Body of pancreas (tissue), 4 donors: ENCODE measurements at regions not wholly inside any gene's neighbourhood (a gene's known extent, or its start where the extent isn't known, plus 50 kb on each side); places are given as distances from the start of the nearest gene placed in this dataset.

ENCODE experiments used
- POLR2A ChIP-seq, 3 donors: fragments of 450-650 bp; IDR thresholded peaks; one replicate each; pipeline ENCODE4 v1.6.1; 2016; ENCODE audit warnings: antibody characterized with exemption in 3 of 3, mild to moderate bottlenecking in 2 of 3
- TF ChIP-seq, protein P1 (sequence below), 7 experiments: fragments of 450-650 bp in 4 of 7; fragments of 200-600 bp in 3 of 7; sonication (generic) in 3 of 7; IDR thresholded peaks; one replicate each; pipeline ENCODE4 v1.5.1; 2016 to 2019; ENCODE audit warnings: antibody characterized with exemption in 7 of 7

DNA sequence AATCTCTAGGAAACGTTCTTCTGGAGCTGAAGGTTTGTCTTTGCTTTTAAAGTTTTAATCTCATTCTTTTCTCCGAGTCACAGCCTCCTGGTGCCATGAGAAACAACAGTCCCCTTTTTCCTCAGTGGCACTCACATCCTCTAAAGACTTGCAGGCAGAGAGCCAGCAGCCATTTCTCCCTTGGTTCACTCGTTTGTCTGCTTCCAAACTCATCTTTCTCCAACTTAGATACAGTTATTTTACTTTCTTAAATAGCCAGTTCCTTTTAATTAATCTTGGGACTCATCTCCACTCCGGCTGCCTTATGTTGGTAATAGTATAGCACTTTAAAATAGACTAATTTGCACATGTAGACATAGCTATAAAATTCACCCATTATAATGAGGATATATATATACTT is 555.2 kb downstream of the FGF9 start:
- no peak for TF ChIP-seq POLR2A (IDR thresholded peaks at IDR 0.05)
- TF ChIP-seq, protein P1, sequence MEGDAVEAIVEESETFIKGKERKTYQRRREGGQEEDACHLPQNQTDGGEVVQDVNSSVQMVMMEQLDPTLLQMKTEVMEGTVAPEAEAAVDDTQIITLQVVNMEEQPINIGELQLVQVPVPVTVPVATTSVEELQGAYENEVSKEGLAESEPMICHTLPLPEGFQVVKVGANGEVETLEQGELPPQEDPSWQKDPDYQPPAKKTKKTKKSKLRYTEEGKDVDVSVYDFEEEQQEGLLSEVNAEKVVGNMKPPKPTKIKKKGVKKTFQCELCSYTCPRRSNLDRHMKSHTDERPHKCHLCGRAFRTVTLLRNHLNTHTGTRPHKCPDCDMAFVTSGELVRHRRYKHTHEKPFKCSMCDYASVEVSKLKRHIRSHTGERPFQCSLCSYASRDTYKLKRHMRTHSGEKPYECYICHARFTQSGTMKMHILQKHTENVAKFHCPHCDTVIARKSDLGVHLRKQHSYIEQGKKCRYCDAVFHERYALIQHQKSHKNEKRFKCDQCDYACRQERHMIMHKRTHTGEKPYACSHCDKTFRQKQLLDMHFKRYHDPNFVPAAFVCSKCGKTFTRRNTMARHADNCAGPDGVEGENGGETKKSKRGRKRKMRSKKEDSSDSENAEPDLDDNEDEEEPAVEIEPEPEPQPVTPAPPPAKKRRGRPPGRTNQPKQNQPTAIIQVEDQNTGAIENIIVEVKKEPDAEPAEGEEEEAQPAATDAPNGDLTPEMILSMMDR (IDR thresholded peaks at IDR 0.05) = no peak
